ENCODE measurements at regions not wholly inside any gene's neighbourhood (a gene's known extent, or its start where the extent isn't known, plus 50 kb on each side); places are given as distances from the start of the nearest gene placed in this dataset.

- TF ChIP-seq CTCF (IDR thresholded peaks at IDR 0.05; ENCODE audit: insufficient read depth, low read length, poor library complexity, severe bottlenecking) (no peak), EZH2phosphoT487 (conservative IDR thresholded peaks at IDR 0.05; ENCODE audit: low read length) (no peak)
Measured at GRCh38 chr22:34160141-34160783, 240.0 kb upstream of the LARGE1 start.

Measured in SU-DHL-6 (cell line).